HG03103 (cell line): ENCODE measurements at regions not wholly inside any gene's neighbourhood (a gene's known extent, or its start where the extent isn't known, plus 50 kb on each side); places are given as distances from the start of the nearest gene placed in this dataset.

Source experiments
- ATAC-seq: cut with Tn5 transposase; IDR thresholded peaks from one replicate; pipeline ENCODE4 v1.9.1; 2021; ENCODE audit warnings: low read depth; ENCODE audit not compliant: unreplicated experiment

GRCh38 chr14:98507264-98507663 lies 764.7 kb downstream of the BCL11B start:
- no peak for ATAC-seq

- no peak for ATAC-seq
These were observed 761.6 kb downstream of the BCL11B start for GRCh38 chr14:98510392-98510791.

- no peak for ATAC-seq
These were observed 759.3 kb downstream of the BCL11B start for GRCh38 chr14:98512501-98513251.

- no peak for ATAC-seq
These were observed 758.4 kb downstream of the BCL11B start for GRCh38 chr14:98513558-98513957.

GRCh38 chr14:98514016-98514415 lies 758.0 kb downstream of the BCL11B start:
- no peak for ATAC-seq

GRCh38 chr14:98536256-98536655 lies 735.7 kb downstream of the BCL11B start:
- no peak for ATAC-seq

GRCh38 chr14:98542316-98542715 lies 729.7 kb downstream of the BCL11B start:
- ATAC-seq: no peak

- ATAC-seq: no peak
These were observed 728.9 kb downstream of the BCL11B start for GRCh38 chr14:98543074-98543473.

- ATAC-seq: no peak
These were observed 727.8 kb downstream of the BCL11B start for GRCh38 chr14:98544174-98544573.

- no peak for ATAC-seq
These were observed 726.8 kb downstream of the BCL11B start for GRCh38 chr14:98545181-98545580.

GRCh38 chr14:98548071-98548686 lies 723.8 kb downstream of the BCL11B start:
- no peak for ATAC-seq

GRCh38 chr14:98551028-98551427 lies 721.0 kb downstream of the BCL11B start:
- ATAC-seq: no peak

GRCh38 chr14:98555440-98555839 lies 716.6 kb downstream of the BCL11B start:
- no peak for ATAC-seq

- ATAC-seq: no peak
These were observed 708.0 kb downstream of the BCL11B start for GRCh38 chr14:98564006-98564405.

GRCh38 chr14:98564541-98564940 lies 707.5 kb downstream of the BCL11B start:
- no peak for ATAC-seq

GRCh38 chr14:98571104-98571503 lies 700.9 kb downstream of the BCL11B start:
- ATAC-seq: no peak

- ATAC-seq: no peak
These were observed 698.9 kb downstream of the BCL11B start for GRCh38 chr14:98573082-98573481.

GRCh38 chr14:98576463-98576862 lies 695.5 kb downstream of the BCL11B start:
- ATAC-seq: no peak

GRCh38 chr14:98578204-98578603 lies 693.8 kb downstream of the BCL11B start:
- ATAC-seq: no peak

GRCh38 chr14:98579140-98579539 lies 692.9 kb downstream of the BCL11B start:
- no peak for ATAC-seq

GRCh38 chr14:98580131-98580678 lies 691.8 kb downstream of the BCL11B start:
- ATAC-seq: no peak

GRCh38 chr14:98582276-98582675 lies 689.7 kb downstream of the BCL11B start:
- no peak for ATAC-seq
